IPS-18a (cell line): ENCODE measurements at regions not wholly inside any gene's neighbourhood (a gene's known extent, or its start where the extent isn't known, plus 50 kb on each side); places are given as distances from the start of the nearest gene placed in this dataset.

Experiments used
- H3K27ac ChIP-seq: one replicate; pipeline ENCODE4 v1.5.1; 2013; ENCODE audit warnings: low read length
- H3K27me3 ChIP-seq: one replicate; pipeline ENCODE4 v1.6.1; 2013; ENCODE audit warnings: mild to moderate bottlenecking, low read length; ENCODE audit not compliant: control insufficient read depth, insufficient read depth
- H3K36me3 ChIP-seq: one replicate; pipeline ENCODE4 v1.6.1; 2013; ENCODE audit warnings: low read depth, low read length; ENCODE audit not compliant: control insufficient read depth
- H3K4me1 ChIP-seq: one replicate; pipeline ENCODE4 v1.6.1; 2013; ENCODE audit warnings: low read depth, low read length; ENCODE audit not compliant: control insufficient read depth
- H3K4me3 ChIP-seq: one replicate; pipeline ENCODE4 v1.5.1; 2013; ENCODE audit warnings: low read length
- H3K9ac ChIP-seq: one replicate; pipeline ENCODE4 v1.6.1; 2013; ENCODE audit warnings: mild to moderate bottlenecking, low read length, moderate library complexity
- H3K9me3 ChIP-seq: one replicate; pipeline ENCODE4 v1.6.1; 2013; ENCODE audit warnings: low read depth, low read length; ENCODE audit not compliant: control insufficient read depth

DNA sequence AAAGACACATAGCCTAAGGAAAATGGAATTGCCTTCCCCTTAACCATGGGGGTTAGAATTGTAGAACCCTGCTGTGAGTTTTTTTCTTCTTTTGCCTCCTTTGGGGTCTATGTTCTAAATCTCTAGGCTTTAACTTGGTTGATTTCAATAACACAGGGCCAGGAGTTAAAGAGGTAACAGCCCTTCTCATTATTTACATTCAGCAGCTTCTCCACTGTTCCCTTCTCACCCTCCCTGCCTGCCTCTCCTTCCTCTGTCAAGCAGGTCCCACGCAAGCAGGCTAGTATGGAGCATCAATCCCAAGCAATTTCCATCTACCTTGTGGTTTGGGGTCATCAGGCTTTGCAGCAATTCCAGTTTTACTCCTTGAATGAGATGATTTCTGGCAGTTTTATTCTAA lies 236.1 kb upstream of the G2E3 start:
- Histone ChIP-seq H3K9ac (no peak overlapping the region), H3K9me3 (no peaks in the 10 kb centered on the region), H3K4me3 (no peak overlapping the region), H3K27me3 (no peaks in the 10 kb centered on the region), H3K36me3 (no peaks in the 10 kb centered on the region), H3K4me1 (peaks cover 7% of the 10 kb centered on the region), H3K27ac (no peak overlapping the region)

- no peaks in the 10 kb centered on the region for H3K36me3 ChIP-seq
- no peak overlapping the region for H3K9ac ChIP-seq
- no peaks in the 10 kb centered on the region for H3K27me3 ChIP-seq
- H3K4me3 ChIP-seq = no peak overlapping the region
- H3K9me3 ChIP-seq = peaks cover 5% of the 10 kb centered on the region
- no peak overlapping the region for H3K27ac ChIP-seq
- H3K4me1 ChIP-seq = no peaks in the 10 kb centered on the region
Observed at GRCh38 chr14:30330033-30330432, 228.9 kb upstream of the G2E3 start.

DNA sequence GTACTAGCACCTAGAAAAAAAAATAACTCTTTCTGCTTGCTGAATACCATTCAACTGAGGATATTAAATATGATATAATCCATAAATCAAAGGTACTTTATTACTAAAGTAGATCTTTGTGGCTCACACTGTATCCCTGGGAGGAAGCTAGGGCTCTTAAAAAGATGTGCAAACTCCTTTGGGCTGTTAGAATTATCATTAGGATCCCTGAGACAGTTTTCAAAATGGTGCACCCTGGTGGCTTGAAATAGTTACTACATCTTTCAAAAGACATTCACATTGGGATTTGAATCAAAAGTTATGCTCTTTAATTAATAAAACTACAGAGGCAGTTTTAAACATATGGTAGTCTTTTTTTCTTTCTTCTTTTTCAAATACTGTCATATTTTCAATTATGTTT lies 228.5 kb upstream of the G2E3 start:
- Histone ChIP-seq H3K9ac (no peak overlapping the region), H3K4me3 (no peak overlapping the region), H3K36me3 (no peaks in the 10 kb centered on the region), H3K9me3 (peaks cover 5% of the 10 kb centered on the region), H3K27ac (no peak overlapping the region), H3K27me3 (no peaks in the 10 kb centered on the region), H3K4me1 (no peaks in the 10 kb centered on the region)

GRCh38 chr14:30331030-30331429 lies 227.9 kb upstream of the G2E3 start:
- Histone ChIP-seq H3K4me1 (no peaks in the 10 kb centered on the region), H3K27me3 (no peaks in the 10 kb centered on the region), H3K9ac (no peak overlapping the region), H3K4me3 (no peak overlapping the region), H3K36me3 (no peaks in the 10 kb centered on the region), H3K27ac (no peak overlapping the region), H3K9me3 (peaks cover 5% of the 10 kb centered on the region)

DNA sequence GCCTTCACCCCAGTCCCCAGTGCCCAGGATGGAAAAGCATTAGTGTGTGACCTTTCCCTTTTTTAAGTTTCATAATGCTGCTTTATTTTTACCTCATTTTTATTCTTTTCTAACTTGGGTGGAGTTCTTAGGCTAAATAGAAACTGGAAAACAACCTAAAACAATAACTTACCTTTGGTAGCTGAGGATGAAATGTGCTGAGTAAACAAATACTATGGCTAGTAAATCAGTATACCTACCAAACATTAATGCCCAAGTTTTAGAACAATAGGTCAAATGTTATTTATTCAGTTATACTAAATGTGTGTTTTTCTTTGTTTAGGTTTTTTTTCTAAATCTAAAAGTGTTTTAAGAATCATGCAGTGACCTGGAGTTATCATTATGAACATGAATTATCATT lies 226.6 kb upstream of the G2E3 start:
- Histone ChIP-seq H3K9ac (no peak overlapping the region), H3K9me3 (peaks cover 5% of the 10 kb centered on the region), H3K4me3 (no peak overlapping the region), H3K27ac (no peak overlapping the region), H3K27me3 (no peaks in the 10 kb centered on the region), H3K4me1 (no peaks in the 10 kb centered on the region), H3K36me3 (no peaks in the 10 kb centered on the region)

DNA sequence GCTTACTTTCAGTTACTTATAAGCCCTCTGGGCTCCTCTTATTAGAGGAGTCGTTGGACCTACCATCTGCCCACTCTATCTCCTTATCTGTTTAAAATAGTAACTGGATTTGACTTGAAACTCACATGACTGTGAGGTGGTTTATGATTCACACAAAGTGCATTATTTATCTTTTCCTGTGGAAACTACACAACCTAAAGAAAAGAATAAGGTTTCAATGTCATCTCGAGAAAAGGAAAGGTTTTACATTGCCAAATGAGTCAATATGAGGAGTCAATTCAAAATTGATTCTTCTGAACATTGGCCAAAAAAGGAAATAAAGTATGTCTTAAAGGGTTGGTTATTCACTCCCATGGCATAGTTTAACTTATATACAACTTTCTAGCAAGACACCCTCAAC lies 225.0 kb upstream of the G2E3 start:
- Histone ChIP-seq H3K27me3 (no peaks in the 10 kb centered on the region), H3K4me3 (no peak overlapping the region), H3K9ac (no peak overlapping the region), H3K9me3 (peaks cover 5% of the 10 kb centered on the region), H3K4me1 (no peaks in the 10 kb centered on the region), H3K27ac (no peak overlapping the region), H3K36me3 (no peaks in the 10 kb centered on the region)

- Histone ChIP-seq H3K36me3 (no peaks in the 10 kb centered on the region), H3K4me3 (no peak overlapping the region)
Observed at GRCh38 chr14:30337456-30337855, 221.5 kb upstream of the G2E3 start.

GRCh38 chr14:30339311-30339901 lies 219.6 kb upstream of the G2E3 start:
- Histone ChIP-seq H3K27me3 (no peaks in the 10 kb centered on the region), H3K4me3 (no peak overlapping the region), H3K27ac (no peak overlapping the region), H3K36me3 (no peaks in the 10 kb centered on the region), H3K4me1 (no peaks in the 10 kb centered on the region), H3K9me3 (no peaks in the 10 kb centered on the region), H3K9ac (no peak overlapping the region)

More at GRCh38 chr14:30337456-30337855, 221.5 kb upstream of the G2E3 start:
- Histone ChIP-seq H3K4me1 (no peaks in the 10 kb centered on the region), H3K27me3 (no peaks in the 10 kb centered on the region), H3K9me3 (no peaks in the 10 kb centered on the region), H3K9ac (no peak overlapping the region), H3K27ac (no peak overlapping the region)

- Histone ChIP-seq H3K4me3 (no peak overlapping the region), H3K27ac (no peak overlapping the region)
Observed at GRCh38 chr14:30340495-30340894, 218.5 kb upstream of the G2E3 start.

GRCh38 chr14:30345511-30345910 lies 213.4 kb upstream of the G2E3 start:
- Histone ChIP-seq H3K9me3 (no peaks in the 10 kb centered on the region), H3K27me3 (no peaks in the 10 kb centered on the region), H3K27ac (no peak overlapping the region), H3K4me3 (no peak overlapping the region), H3K9ac (no peak overlapping the region), H3K4me1 (peaks cover 8% of the 10 kb centered on the region), H3K36me3 (no peaks in the 10 kb centered on the region)

More at GRCh38 chr14:30340495-30340894, 218.5 kb upstream of the G2E3 start:
- Histone ChIP-seq H3K9ac (no peak overlapping the region), H3K27me3 (no peaks in the 10 kb centered on the region), H3K4me1 (no peaks in the 10 kb centered on the region), H3K36me3 (no peaks in the 10 kb centered on the region), H3K9me3 (no peaks in the 10 kb centered on the region)

DNA sequence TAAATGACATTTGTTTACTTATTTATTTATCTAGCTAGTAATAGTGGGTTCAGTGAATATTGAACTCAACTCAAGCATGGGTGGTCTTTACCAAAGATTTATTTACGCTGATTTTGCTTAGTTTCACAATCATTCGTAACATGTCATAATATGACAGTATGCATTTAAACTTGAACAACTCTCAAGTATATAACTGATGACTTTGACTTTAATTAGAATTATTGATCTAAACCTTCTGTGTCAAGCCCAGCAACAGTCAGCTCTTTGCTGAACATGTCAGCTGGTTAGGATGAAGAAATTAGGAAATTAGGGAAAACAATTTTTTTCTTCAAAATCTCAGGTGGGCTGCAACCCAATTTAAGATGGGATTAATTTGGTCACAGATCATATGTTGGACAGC lies 210.5 kb upstream of the G2E3 start:
- H3K27ac ChIP-seq = no peak overlapping the region
- H3K4me1 ChIP-seq = peaks cover 8% of the 10 kb centered on the region
- H3K27me3 ChIP-seq = no peaks in the 10 kb centered on the region
- no peaks in the 10 kb centered on the region for H3K36me3 ChIP-seq
- no peak overlapping the region for H3K4me3 ChIP-seq
- H3K9me3 ChIP-seq = no peaks in the 10 kb centered on the region
- no peak overlapping the region for H3K9ac ChIP-seq

GRCh38 chr14:30349520-30349919 lies 209.4 kb upstream of the G2E3 start:
- Histone ChIP-seq H3K9me3 (no peaks in the 10 kb centered on the region), H3K27me3 (no peaks in the 10 kb centered on the region), H3K27ac (no peak overlapping the region), H3K4me3 (no peak overlapping the region), H3K4me1 (peaks cover 8% of the 10 kb centered on the region), H3K36me3 (no peaks in the 10 kb centered on the region), H3K9ac (no peak overlapping the region)
